IMR-90 (cell line): ENCODE measurements at regions not wholly inside any gene's neighbourhood (a gene's known extent, or its start where the extent isn't known, plus 50 kb on each side); places are given as distances from the start of the nearest gene placed in this dataset.

Experiments
- CTCF ChIP-seq: conservative IDR thresholded peaks from 2 replicates; pipeline ENCODE4 v1.5.1; 2012; ENCODE audit warnings: mild to moderate bottlenecking, low read depth, low read length, improper control_type of control experiment
- POLR2A ChIP-seq: IDR thresholded peaks from 2 replicates; pipeline ENCODE4 v1.6.1; 2012; ENCODE audit warnings: mild to moderate bottlenecking, low read depth, low read length
- USF2 ChIP-seq: fragments of 150-350 bp; IDR thresholded peaks from 2 replicates; pipeline ENCODE4 v1.6.1; 2017; ENCODE audit warnings: mild to moderate bottlenecking, antibody characterized with exemption, low read length, low read depth

GRCh38 chr4:126414741-126415140 is 1100.0 kb downstream of the FAT4 start:
- no peak for TF ChIP-seq CTCF
- TF ChIP-seq USF2: no peak
- no peak for TF ChIP-seq POLR2A
